ENCODE measurements at regions not wholly inside any gene's neighbourhood (a gene's known extent, or its start where the extent isn't known, plus 50 kb on each side); places are given as distances from the start of the nearest gene placed in this dataset.
A peak's percentile ranks its signal among the peaks of the same experiment; 100 is the strongest.

GRCh38 chr2:195543902-195544894, 112.8 kb upstream of the SLC39A10 start:
- peak overlapping the region; percentile 70 for H3K4me2 ChIP-seq (ENCODE audit: low read depth, low read length)
- intact Hi-C loops (cut with micrococcal nuclease; ENCODE audit: unreplicated experiment) (loop anchor here (5.0 kb wide), 1 partner anchor 113 kb away; the partner anchor contains the start of gene SLC39A10), in situ Hi-C loops (cut with HindIII; ENCODE audit: extremely low pct_ligation_motif_present, low pct_unique_long_range_greater_than_20kb) (no loop called here)
- WGBS (ENCODE audit: low lambda C conversion rate), result 52% methylated on average over 11 of the region's 11 CpGs
- DNase-seq (ENCODE audit: low spot score) (peak; percentile 44), ATAC-seq (peak; percentile 92), FAIRE-seq (no peak)
- no TSS peak for BruUV-seq (replicated peaks)
- H3K27me3 ChIP-seq (ENCODE audit: control insufficient read depth in 1 of 2, insufficient read depth in 2 of 2, low read length in 2 of 2), result no peaks in the 10 kb centered on the region
- peak overlapping the region in 1 of 3 experiments; percentile 11; a peak in 2 of 6 replicates for H3K4me3 ChIP-seq (replicated peaks in 1 of 3; ENCODE audit: insufficient read depth in 1 of 3, low read depth in 2 of 3, low read length in 3 of 3)
- H3K79me2 ChIP-seq (ENCODE audit: insufficient read depth, low read length), result no peaks in the 10 kb centered on the region
- no peak overlapping the region for H3K27ac ChIP-seq (ENCODE audit: extremely low read length, insufficient read depth, low read length)
- H3K4me1 ChIP-seq (ENCODE audit: insufficient read depth, low read length), result peaks cover 19% of the 10 kb centered on the region
- no peaks in the 10 kb centered on the region for H3K36me3 ChIP-seq (replicated peaks in 1 of 2; ENCODE audit: control insufficient read depth in 1 of 2, insufficient read depth in 2 of 2, low read length in 2 of 2)
- H3K9ac ChIP-seq (ENCODE audit: insufficient read depth, low read depth, low read length), result no peak overlapping the region
- ChIA-PET POLR2A (interaction anchor here (1.8 kb wide), 1 partner anchor 112 kb away, joined by 12 read pairs; the partner anchor contains the start of gene SLC39A10), CTCF (ENCODE audit: low intra/inter-chr PET ratio, low total read pairs) (no interaction called here)
- H4K20me1 ChIP-seq (ENCODE audit: insufficient read depth, low read length), result no peaks in the 10 kb centered on the region
- H3K9me3 ChIP-seq (ENCODE audit: low read length), result no peaks in the 10 kb centered on the region
- H2AFZ ChIP-seq (ENCODE audit: low read length), result no peak overlapping the region
- no peak for TF ChIP-seq MATR3 (CRISPR knock-in tag; IDR thresholded peaks at IDR 0.05)
- no peak for TF ChIP-seq NCOR1 (IDR thresholded peaks at IDR 0.05; ENCODE audit: borderline replicate concordance, low read length)
- peak; percentile 76; the same call in 1 of the 2 replicates for TF ChIP-seq ZNF7 (CRISPR knock-in tag; IDR thresholded peaks at IDR 0.05)
- peak; percentile 66; the same call in 1 of the 2 replicates for TF ChIP-seq HOMEZ (CRISPR knock-in tag; IDR thresholded peaks at IDR 0.05; ENCODE audit: low read depth)
- TF ChIP-seq KAT8 (CRISPR knock-in tag; IDR thresholded peaks at IDR 0.05), result 0 out of 2 replicates have a peak, but pooled peaks have one; percentile 29
- TF ChIP-seq SOX5 (CRISPR knock-in tag; IDR thresholded peaks at IDR 0.05; ENCODE audit: borderline replicate concordance), result peak; percentile 48; the same call in 1 of the 2 replicates
- TF ChIP-seq ZHX1 (CRISPR knock-in tag; IDR thresholded peaks at IDR 0.05; ENCODE audit: low read depth), result no peak
- TF ChIP-seq ZSCAN9 (CRISPR knock-in tag; IDR thresholded peaks at IDR 0.05; ENCODE audit: borderline replicate concordance), result 0 out of 2 replicates have a peak, but pooled peaks have one; percentile 40
- peak; percentile 81 for TF ChIP-seq GATAD2A (CRISPR knock-in tag; IDR thresholded peaks at IDR 0.05)
- 0 out of 2 replicates have a peak, but pooled peaks have one; percentile 26 for TF ChIP-seq CEBPG (CRISPR knock-in tag; IDR thresholded peaks at IDR 0.05)
- no peak for TF ChIP-seq CREB1 (IDR thresholded peaks at IDR 0.05)
- TF ChIP-seq CREB1 (CRISPR knock-in tag; IDR thresholded peaks at IDR 0.05), result peak; percentile 55
- TF ChIP-seq SAP130 (CRISPR knock-in tag; IDR thresholded peaks at IDR 0.05; ENCODE audit: low read depth), result peak; percentile 42; the same call in 1 of the 2 replicates
- TF ChIP-seq ZNF577 (CRISPR knock-in tag; IDR thresholded peaks at IDR 0.05; ENCODE audit: borderline replicate concordance, low read depth), result no peak
- TF ChIP-seq ISL2 (CRISPR knock-in tag; IDR thresholded peaks at IDR 0.05), result 0 out of 2 replicates have a peak, but pooled peaks have one; percentile 26
- TF ChIP-seq ETV5 (CRISPR knock-in tag; IDR thresholded peaks at IDR 0.05; ENCODE audit: borderline replicate concordance), result peak; percentile 55; the same call in 1 of the 2 replicates
- no peak for TF ChIP-seq ZBTB44 (CRISPR knock-in tag; IDR thresholded peaks at IDR 0.05)
- no peak for TF ChIP-seq PHF8 (CRISPR knock-in tag; IDR thresholded peaks at IDR 0.05)
- TF ChIP-seq SATB2 (CRISPR knock-in tag; IDR thresholded peaks at IDR 0.05), result no peak
